ENCODE measurements at regions not wholly inside any gene's neighbourhood (a gene's known extent, or its start where the extent isn't known, plus 50 kb on each side); places are given as distances from the start of the nearest gene placed in this dataset.
A peak's percentile ranks its signal among the peaks of the same experiment; 100 is the strongest.

- DNase-seq = peak in 4 of 58 donors; percentile 9 to 42 (median 22)
Observed at GRCh38 chr10:114767986-114768821, 53.4 kb upstream of the FHIP2A start.

- no peak for DNase-seq
Observed at GRCh38 chr10:114770009-114770408, 51.6 kb upstream of the FHIP2A start.

- DNase-seq = no peak
Observed at GRCh38 chr10:114771157-114771556, 50.4 kb upstream of the FHIP2A start.

GRCh38 chr10:114771749-114772148 lies 49.8 kb upstream of the FHIP2A start:
- no peak for DNase-seq

Measured in anterior cingulate cortex (tissue), 58 donors.